Left lung (tissue), 4 donors: ENCODE measurements at regions not wholly inside any gene's neighbourhood (a gene's known extent, or its start where the extent isn't known, plus 50 kb on each side); places are given as distances from the start of the nearest gene placed in this dataset.

Experiments
- ATAC-seq: fragments of 200-7000 bp; cut with Tn5 transposase; one replicate; pipeline ENCODE4 v1.9.1; 2020; ENCODE audit warnings: moderate library complexity
- DNase-seq, 4 donors: peaks; one replicate each; pipeline ENCODE4 v3.0.0-alpha.2; 2013 to 2020
- H3K27ac ChIP-seq, 2 donors: fragments of 200-600 bp; sonication (generic) in 1 of 2; one replicate each; pipeline versions ENCODE4 v1.5.0 to v1.8.0; 2020 to 2021
- H3K27me3 ChIP-seq, 2 donors: fragments of 200-600 bp; sonication (generic) in 1 of 2; one replicate each; pipeline versions ENCODE4 v1.5.0 to v1.8.0; 2020 to 2021
- H3K36me3 ChIP-seq, 2 donors: fragments of 200-600 bp; sonication (generic) in 1 of 2; one replicate each; pipeline versions ENCODE4 v1.5.0 to v1.8.0; 2020 to 2021
- H3K4me1 ChIP-seq, 2 donors: fragments of 200-600 bp; one replicate each; pipeline ENCODE4 v1.8.0; 2021
- H3K4me3 ChIP-seq, 2 donors: fragments of 200-600 bp; sonication (generic) in 1 of 2; one replicate each; pipeline versions ENCODE4 v1.5.0 to v1.8.0; 2020 to 2021; ENCODE audit warnings: mild to moderate bottlenecking in 1 of 2
- H3K9me3 ChIP-seq, 2 donors: fragments of 200-600 bp; sonication (generic) in 1 of 2; one replicate each; pipeline versions ENCODE4 v1.5.0 to v1.8.0; 2020 to 2021
- CTCF ChIP-seq, 2 donors: fragments of 200-600 bp; sonication (generic) in 1 of 2; IDR thresholded peaks; one replicate each; pipeline versions ENCODE4 v1.5.0 to v1.8.0; 2021; ENCODE audit warnings: antibody characterized with exemption in 2 of 2
- intact Hi-C, 2 donors: fragments of 100-400 bp; cut with DNase I; formaldehyde crosslinking; loops; one replicate each; pipeline versions ENCODE4 v1.11.2 to v1.14.2; 2022
- donor health status: DM: no; HTN: yes; CAD: no.
- donor health status: DM: no; HTN: no; CAD: no.

DNA sequence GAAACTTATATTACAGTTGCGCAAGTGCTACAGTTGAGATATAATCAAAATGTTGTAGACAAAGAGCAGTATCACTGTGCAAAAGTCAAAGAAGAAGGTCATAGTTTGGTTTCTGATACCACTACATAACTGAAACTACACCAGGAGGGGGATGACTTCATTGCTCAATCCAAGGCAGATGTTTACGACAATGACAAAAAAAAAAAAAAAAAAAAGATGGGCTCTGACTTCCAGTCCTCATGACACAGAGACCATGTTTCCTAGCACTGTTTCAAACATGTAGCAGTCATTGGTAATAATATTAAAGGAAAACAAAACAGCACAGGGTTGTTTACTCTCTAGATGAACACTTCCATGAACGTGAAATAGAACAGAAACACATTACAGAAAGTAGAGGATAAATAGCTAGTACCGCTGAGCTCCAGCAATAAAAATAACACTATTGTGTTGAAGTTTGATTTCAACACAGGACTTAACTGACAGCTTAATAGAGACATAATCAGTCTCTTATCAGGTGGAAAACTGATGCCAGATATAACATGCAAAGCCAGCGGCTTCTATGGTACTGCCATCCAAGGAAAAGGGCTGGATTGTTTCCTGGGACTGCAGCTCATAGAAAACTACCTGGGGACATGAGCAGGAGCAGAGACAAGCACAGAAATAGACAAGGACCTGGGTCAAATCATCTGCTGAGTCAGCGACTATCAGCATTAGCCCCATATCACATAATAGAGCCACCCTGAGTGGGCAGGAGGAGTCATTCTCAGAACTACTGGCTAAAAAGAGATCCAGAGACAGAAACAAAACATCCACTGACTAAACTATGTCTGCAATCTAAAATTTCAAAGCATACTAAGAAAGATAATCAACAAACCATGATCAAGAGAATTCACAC lies 463.6 kb upstream of the SOX9 start:
- no peak overlapping the region for H3K4me3 ChIP-seq
- no peak overlapping the region for H3K27ac ChIP-seq
- DNase-seq = no peak
- no peak for ATAC-seq
- peaks cover 0 to 2% of the 10 kb centered on the region in 2 donors for H3K9me3 ChIP-seq
- no peaks in the 10 kb centered on the region for H3K36me3 ChIP-seq
- no peaks in the 10 kb centered on the region for H3K27me3 ChIP-seq
- intact Hi-C loops = no loop called here
- TF ChIP-seq CTCF (IDR thresholded peaks at IDR 0.05) = no peak
- no peaks in the 10 kb centered on the region for H3K4me1 ChIP-seq

DNA sequence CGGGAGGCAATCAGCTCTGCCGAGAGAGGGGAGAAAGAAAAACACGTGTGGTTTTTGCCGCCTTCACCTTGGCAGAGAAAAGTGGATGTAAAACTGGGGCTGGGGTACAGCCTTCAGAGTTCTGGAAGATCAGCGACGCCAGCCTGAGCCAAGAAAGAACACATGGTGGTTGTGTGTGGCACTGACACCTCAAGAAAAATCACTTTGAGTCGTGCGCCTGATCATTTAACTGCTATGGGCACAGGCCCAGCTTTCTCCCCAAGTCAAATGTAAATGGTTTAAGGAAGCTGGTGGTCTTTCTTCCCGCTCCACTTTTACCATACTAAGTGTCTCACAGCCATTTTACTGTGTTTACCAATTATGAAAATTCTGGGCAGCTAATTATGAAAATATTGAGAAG lies 461.8 kb upstream of the SOX9 start:
- TF ChIP-seq CTCF (IDR thresholded peaks at IDR 0.05) = no peak
- intact Hi-C loops = no loop called here
- H3K27me3 ChIP-seq = no peaks in the 10 kb centered on the region

GRCh38 chr17:71664861-71665260 lies 456.0 kb upstream of the SOX9 start:
- peaks cover 0 to 10% of the 10 kb centered on the region in 2 donors for H3K9me3 ChIP-seq
- ATAC-seq (no peak), DNase-seq (no peak)
- H3K4me1 ChIP-seq = no peaks in the 10 kb centered on the region
- no peak for TF ChIP-seq CTCF (IDR thresholded peaks at IDR 0.05)
- H3K27ac ChIP-seq = no peak overlapping the region
- H3K27me3 ChIP-seq = no peaks in the 10 kb centered on the region
- H3K36me3 ChIP-seq = no peaks in the 10 kb centered on the region
- no peak overlapping the region for H3K4me3 ChIP-seq
- intact Hi-C loops = no loop called here

More for the DNA sequence above, 461.8 kb upstream of the SOX9 start:
- no peak for DNase-seq
- ATAC-seq = no peak
- Histone ChIP-seq H3K4me1 (no peaks in the 10 kb centered on the region), H3K27ac (no peak overlapping the region), H3K9me3 (no peaks in the 10 kb centered on the region), H3K4me3 (no peak overlapping the region), H3K36me3 (no peaks in the 10 kb centered on the region)

DNA sequence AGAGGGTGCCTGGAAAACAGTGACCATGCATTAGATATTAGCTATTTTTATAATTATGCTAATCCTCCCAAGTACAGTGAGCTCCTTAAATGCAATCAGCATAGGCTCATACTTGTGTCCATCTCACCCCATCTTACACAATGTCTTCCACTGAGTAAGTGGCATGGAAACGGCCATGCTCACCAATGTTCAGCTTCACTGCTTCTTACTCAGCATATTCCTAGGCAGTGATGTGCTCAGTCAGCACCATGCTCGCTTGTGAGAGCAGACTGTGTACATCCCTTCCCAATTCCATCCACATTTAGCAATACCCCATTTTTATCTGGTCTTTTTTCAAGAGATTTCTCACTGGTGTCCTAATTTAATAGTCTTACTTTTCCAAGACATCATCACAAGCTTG lies 454.8 kb upstream of the SOX9 start:
- Histone ChIP-seq H3K27ac (no peak overlapping the region), H3K36me3 (no peaks in the 10 kb centered on the region), H3K4me3 (no peak overlapping the region), H3K27me3 (no peaks in the 10 kb centered on the region), H3K9me3 (peaks cover 0 to 13% of the 10 kb centered on the region in 2 donors), H3K4me1 (no peaks in the 10 kb centered on the region)
- no peak for ATAC-seq
- TF ChIP-seq CTCF (IDR thresholded peaks at IDR 0.05) = no peak
- DNase-seq = no peak
- intact Hi-C loops = no loop called here

DNA sequence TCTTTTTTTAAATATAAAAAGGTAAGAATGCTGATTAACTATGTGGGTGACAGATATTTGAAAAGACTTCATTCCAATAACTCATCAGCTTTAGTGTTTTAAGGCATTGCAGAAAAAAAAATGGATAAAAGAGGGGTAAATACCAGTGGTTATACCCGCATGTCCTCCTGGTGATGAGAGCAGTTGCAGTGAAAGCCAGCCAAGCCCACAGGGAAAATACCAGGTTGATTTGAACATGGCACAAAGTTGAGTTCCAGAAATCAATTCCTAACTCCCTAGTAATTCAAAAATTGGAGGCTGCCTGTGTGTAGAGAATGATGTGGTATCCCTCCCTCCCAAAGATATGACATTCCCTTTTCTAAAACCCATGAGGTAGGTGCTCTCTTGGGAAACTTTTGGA lies 453.2 kb upstream of the SOX9 start:
- ATAC-seq (no peak), DNase-seq (no peak)
- H3K27me3 ChIP-seq = no peaks in the 10 kb centered on the region
- no peaks in the 10 kb centered on the region for H3K4me1 ChIP-seq
- peaks cover 0 to 17% of the 10 kb centered on the region in 2 donors for H3K9me3 ChIP-seq
- intact Hi-C loops = no loop called here
- no peak overlapping the region for H3K4me3 ChIP-seq
- no peak for TF ChIP-seq CTCF (IDR thresholded peaks at IDR 0.05)
- H3K36me3 ChIP-seq = no peaks in the 10 kb centered on the region
- no peak overlapping the region for H3K27ac ChIP-seq
